T-helper 1 cell treated with Interleukin-12 subunit alpha and Interleukin-12 subunit beta and Interleukin-4 antibody, amounts not matched to agents 30 ng/mL and 1 ng/mL, for 36 hours (primary cell): ENCODE measurements at regions not wholly inside any gene's neighbourhood (a gene's known extent, or its start where the extent isn't known, plus 50 kb on each side); places are given as distances from the start of the nearest gene placed in this dataset.
"Not testable (repeated sequence)": the region's sequence is repeated elsewhere in the genome, so short reads cannot be mapped to it uniquely, and the experiment has no call there.

Experiments used
- intact Hi-C: fragments of 100-400 bp; cut with micrococcal nuclease; formaldehyde crosslinking; loops from one replicate; pipeline ENCODE4 v1.15.1; 2024

GRCh38 chr12:91706466-91706865, 439.2 kb downstream of the BTG1 start:
- intact Hi-C loops, result no loop called here

DNA sequence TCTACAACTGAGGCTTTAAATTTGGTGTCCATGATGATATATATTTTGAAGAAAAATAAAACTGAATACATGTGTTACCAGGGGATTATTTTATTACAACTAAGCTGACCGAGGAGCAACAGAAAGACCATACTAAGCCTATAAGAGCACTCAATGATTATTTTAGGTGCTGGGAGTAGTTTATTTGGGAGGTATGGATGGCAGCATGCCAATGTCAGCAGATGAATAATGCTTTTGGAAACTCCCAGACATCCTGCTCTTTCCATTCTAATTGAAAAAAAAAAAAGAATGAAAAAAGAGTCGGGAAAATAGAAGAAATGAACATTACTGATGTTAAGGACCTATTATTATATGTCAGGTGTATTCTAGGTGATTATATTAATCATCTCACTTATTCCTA, 441.2 kb downstream of the BTG1 start:
- intact Hi-C loops, result no loop called here

DNA sequence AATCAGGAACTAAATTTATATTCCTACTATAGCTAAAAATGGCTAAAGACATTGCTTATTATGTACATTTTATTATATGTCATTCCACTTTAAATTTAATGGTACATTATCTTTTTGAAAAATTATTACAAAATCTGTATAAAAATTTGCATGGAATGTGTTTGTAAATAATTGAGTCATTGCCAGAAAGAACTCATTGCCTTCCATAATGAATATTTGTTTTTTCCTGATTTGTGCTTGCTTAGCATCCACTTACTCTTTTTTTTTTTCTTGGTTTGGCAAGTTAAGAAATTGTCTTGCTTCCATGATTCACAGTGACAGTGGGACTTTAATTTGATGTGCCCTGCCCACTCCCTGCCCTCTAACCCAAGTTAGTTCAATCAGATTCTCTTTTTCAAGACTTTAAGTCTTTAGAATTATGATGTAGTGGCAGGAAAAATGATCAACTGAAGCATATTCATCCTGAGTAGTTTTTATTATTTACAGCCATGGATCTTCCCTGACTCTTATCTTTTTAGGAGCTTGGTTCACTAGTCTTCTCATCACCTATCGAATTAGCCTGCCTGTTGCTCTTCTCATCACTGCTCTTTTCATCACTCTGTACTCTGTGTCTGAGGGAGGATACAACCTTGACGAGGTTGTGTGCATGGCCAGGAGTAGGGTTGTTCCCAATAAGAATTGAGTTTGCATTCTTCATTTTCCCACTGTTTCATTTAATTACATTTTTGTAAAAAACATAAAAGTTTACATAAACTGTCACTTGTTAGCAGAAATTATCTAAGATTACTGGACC, 442.0 kb downstream of the BTG1 start:
- intact Hi-C loops, result no loop called here

GRCh38 chr12:91702843-91703425, 442.7 kb downstream of the BTG1 start:
- intact Hi-C loops, result no loop called here

DNA sequence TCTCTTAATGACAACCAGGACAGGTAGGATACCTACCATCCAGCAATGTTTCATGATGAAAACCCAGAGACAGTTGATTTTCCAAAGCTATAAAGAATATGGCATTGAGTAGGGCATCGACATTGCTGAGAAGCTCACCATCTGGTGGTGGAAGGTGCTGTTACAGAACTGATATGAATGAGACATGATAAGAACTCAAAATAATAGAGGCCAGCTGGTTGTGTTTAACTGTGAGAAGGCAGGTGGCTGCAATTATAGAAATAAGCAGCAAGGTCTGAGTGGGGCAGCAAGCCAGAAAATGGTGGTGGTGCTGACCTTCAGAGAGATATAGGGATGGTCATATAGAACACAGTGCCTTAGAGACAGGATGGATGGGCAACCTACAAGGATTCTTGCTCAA, 449.7 kb downstream of the BTG1 start:
- intact Hi-C loops, result no loop called here

GRCh38 chr12:91695406-91695805, 450.2 kb downstream of the BTG1 start:
- intact Hi-C loops, result not testable (repeated sequence)

DNA sequence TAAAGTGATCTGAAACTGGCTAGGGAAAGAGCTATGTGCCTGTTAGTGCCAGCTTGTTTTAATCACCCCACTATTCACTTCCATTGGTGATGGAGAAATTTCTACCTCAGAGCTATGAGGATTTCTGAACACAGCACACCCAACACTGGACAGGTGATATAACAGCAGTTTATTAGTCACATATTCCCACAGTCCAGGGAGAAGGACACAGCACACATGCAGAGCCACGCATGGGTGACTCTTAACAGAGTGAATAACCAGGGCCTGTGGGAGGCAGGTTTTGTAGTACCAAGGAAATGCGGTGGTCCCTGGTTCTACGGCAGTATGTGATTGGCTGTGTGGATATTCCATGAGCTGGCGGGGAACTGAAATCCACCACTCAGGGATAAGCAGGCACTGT, 455.1 kb downstream of the BTG1 start:
- intact Hi-C loops, result no loop called here

- intact Hi-C loops, result loop anchor here (2.0 to 5.0 kb wide), 3 partner anchors 189 to 445 kb away; no protein-coding TSS in a partner anchor
These were observed 458.3 kb downstream of the BTG1 start for GRCh38 chr12:91687052-91688017.

DNA sequence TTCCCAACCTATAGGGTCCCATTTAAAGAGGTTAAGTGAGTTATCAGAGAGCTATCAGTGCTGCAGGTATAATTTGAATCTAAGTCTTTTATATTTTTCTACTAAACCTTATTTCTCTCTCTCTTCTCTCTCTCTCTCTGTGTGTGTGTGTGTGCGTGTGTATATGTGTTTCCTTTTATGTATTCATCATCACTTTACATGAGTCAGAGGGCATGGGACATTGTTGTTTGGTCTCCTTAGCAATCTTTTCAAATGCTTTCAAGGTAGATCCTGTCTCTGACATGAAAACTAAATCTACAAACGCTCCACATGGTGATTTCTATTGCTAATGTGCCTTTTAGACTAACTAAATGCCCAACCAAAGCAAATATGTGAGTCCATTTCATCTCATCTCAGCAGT, 459.7 kb downstream of the BTG1 start:
- intact Hi-C loops, result loop anchor here (2.0 to 5.0 kb wide), 3 partner anchors 191 to 446 kb away; no protein-coding TSS in a partner anchor

- intact Hi-C loops, result no loop called here
These were observed 463.9 kb downstream of the BTG1 start for GRCh38 chr12:91681751-91682150.

- intact Hi-C loops, result no loop called here
These were observed 464.8 kb downstream of the BTG1 start for GRCh38 chr12:91680864-91681263.

DNA sequence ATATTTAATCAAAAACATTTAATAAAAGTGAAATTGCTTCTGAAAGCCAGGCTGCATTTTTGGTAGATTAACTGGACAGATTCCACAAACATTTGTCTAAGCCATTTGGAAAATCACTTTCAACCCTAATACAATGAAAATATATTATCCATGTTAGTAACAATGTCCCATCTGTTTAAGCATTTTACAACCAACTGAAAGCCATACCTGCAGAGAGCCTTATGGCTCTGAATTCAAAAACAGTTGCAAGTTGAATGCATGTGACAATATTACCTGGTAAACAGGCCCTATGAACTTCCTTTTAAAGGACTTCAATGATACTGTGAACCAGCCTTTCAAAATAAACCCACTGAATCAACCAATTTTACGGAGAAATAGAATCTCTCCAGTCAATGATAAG, 468.1 kb downstream of the BTG1 start:
- intact Hi-C loops, result no loop called here

GRCh38 chr12:91675401-91675800, 470.2 kb downstream of the BTG1 start:
- intact Hi-C loops, result no loop called here

DNA sequence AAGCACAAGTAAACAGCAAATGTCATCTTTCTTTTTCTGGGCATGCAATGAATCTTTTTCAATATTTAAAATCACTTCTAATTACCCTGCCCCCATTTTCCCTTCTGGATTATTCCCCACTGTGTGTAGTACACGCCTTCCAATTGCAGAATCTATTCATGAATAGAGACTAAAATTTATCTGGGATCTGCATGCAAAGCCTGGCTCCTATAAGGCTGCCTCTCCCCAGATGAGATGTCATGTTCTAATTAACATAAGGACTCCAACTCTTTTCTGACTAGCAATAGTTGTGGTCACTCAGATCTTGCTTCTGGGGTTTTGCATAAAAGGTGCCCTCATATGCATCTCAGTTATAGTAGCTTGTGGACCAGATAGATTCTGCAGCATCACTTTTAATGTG, 473.5 kb downstream of the BTG1 start:
- intact Hi-C loops, result no loop called here

- intact Hi-C loops, result no loop called here
These were observed 478.0 kb downstream of the BTG1 start for GRCh38 chr12:91667694-91668093.

DNA sequence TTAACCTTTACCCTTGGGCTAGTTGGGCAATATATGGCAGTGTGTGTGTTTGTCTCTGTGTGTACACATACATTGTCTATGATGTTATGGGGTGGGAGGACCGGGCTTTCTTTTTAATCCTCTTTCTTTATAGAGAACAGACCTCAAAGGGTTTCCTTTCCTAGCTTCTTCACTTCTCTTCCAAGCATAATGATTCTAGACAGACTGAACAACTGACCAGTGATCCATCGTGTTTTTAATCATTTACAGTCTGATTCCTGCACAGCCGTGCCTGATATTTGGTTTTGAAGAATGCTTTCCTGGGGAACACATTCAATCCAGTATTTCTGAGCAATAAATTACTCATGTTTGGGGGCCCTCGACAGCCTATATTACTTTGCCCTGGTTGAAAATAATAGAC, 481.1 kb upstream of the DCN start:
- intact Hi-C loops, result no loop called here

DNA sequence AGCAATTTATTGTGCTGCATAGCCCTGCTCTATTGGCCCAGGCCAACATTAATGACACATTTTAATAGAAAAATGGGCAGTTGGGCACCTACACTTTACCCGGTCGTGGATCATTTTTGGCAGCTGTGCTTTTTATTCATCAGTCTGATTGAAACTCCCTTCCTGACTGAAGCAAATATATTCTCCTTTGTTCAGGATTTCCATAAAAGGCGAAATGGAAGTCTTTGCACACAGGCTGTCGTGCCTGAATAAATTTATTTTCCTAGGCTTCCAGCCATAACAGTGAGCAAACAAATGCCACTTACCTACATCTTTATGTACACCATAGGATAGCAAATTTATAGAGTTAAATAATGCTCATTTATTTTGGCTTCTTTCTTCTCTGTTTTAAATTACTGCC, 480.7 kb upstream of the DCN start:
- intact Hi-C loops, result no loop called here

DNA sequence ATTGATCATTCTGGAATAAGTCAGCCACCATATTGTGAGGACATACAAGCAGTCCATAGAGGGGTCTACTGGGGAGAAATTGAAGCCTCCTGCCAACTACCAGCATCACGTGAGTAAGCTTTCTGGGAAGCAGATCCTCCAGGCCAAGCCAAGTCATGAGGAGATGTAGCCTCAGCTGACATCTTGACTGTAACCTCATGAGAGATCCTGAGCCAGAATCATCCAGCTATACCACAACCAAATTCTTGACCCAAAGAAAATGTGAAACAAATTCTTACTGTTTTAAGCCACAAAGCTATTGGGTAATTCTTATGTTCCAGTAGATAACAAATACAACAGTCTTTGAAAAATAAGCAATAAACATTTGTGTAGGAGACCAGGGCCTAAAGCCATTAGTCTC, 479.4 kb upstream of the DCN start:
- intact Hi-C loops, result no loop called here

GRCh38 chr12:91657032-91657431, 474.4 kb upstream of the DCN start:
- intact Hi-C loops, result no loop called here

DNA sequence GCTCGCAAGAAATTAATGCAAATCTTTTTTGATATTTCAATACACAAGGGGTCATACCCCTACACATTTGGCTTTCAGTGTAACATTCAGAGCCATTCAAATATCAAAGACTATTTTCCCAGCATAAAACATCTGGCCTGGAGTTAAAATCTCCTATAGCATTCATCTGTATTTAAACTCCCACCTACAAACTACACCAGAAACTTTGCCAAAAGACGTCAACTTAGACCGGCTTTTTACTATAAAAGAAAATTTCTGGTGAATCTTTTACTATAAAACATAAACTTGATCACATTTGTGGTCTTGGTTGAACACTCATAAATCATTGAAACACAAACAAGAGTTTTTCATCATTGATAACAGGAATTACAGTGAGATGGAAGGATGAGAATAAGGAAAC, 473.3 kb upstream of the DCN start:
- intact Hi-C loops, result no loop called here

GRCh38 chr12:91654087-91654486, 471.5 kb upstream of the DCN start:
- intact Hi-C loops, result no loop called here

- intact Hi-C loops, result no loop called here
These were observed 469.1 kb upstream of the DCN start for GRCh38 chr12:91651728-91652127.
